ENCODE measurements at regions not wholly inside any gene's neighbourhood (a gene's known extent, or its start where the extent isn't known, plus 50 kb on each side); places are given as distances from the start of the nearest gene placed in this dataset.
"Not testable (repeated sequence)": the region's sequence is repeated elsewhere in the genome, so short reads cannot be mapped to it uniquely, and the experiment has no call there.

DNA sequence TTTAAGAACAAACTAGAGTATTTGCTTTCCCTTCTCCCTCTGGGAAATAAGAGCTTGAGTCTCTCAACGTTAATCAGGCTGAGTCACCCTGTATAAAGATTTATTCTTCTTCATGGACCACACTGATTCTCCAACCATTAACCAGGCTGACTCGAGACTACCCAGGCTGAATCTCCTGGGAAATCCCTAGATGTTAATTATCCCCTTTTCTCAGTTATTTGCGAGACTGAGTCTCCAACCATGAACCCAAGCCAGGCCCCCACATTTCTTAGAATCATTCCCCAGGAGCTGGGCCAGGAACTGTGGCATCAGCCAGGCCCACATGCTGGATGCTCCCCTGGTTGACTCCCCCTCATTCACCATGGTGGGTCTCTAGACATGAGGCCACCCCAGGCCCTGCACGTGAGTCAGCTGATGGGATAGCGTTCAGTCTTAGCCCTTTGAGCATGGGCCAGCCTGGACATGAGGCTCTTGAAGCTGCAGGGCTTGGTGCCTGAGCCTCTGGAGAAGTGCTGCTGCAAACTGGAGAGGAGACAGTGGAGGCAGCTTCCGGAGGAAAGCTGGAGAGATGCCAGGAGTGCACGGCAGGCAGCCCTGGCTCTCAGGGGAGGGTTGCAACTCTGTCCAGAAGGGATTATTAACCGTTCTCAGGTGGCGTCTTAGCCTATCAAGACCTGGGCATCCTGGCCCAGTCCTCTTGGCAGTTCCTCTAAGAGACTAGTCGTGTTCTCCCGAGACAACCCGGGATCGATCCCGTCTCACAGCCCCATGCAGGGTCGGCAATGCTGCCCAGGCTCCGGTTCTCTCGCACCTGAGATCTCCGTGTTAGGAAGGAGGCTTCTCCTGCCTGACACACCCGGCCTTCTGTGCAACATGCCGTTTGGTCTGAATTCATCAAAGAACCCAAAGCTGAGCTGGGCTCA lies 296.6 kb downstream of the ADGRD1 start:
- ATAC-seq = no peak

DNA sequence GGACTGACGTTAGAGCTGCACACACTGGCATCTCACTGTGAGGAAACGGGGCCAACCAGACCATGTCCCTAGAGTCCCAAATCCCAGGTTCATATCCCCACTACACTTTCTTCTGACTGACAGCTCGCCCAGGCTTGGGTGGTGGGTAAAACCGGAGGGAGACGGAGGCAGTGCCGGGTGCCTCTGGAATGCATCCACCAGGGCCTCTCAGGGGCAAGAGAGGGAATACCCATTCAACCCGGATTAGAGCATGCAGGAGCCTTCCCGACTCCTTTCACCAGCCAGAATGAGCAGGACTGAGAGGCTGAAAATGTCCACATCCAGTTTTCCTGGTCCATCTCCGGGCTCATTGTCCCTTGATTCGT lies 297.2 kb downstream of the ADGRD1 start:
- DNase-seq (no peak), ATAC-seq (no peak)

More for the DNA sequence above, 296.6 kb downstream of the ADGRD1 start:
- no peak for DNase-seq

GRCh38 chr12:131251336-131252101 lies 297.8 kb downstream of the ADGRD1 start:
- no peak for DNase-seq
- no peak for ATAC-seq

- ATAC-seq (no peak), DNase-seq (no peak)
These were observed 299.8 kb downstream of the ADGRD1 start for GRCh38 chr12:131253376-131254026.

- no peak for DNase-seq
- ATAC-seq = no peak
These were observed 300.7 kb downstream of the ADGRD1 start for GRCh38 chr12:131254374-131254773.

DNA sequence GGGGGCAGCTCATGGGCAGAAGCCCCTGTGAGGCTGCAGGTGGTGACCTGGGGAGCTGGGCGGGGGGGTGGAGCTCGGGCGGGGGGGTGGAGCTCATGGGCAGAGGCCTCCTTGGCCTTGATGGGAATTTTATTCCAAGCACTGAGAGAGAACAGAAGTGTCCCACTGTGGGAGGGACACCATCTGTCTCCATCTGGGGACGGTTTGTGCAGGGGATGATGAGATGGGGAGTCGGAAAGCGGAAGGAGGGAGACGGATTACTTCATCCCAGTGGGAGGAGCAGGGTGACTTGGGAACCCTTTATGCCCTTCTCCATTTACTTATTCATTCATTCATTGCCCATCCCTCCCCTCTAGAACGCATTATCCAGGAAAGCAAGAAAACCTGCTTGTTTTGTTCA lies 304.7 kb downstream of the ADGRD1 start:
- DNase-seq = no peak
- ATAC-seq = no peak

GRCh38 chr12:131260251-131260905 lies 306.7 kb downstream of the ADGRD1 start:
- DNase-seq (no peak), ATAC-seq (no peak)

DNA sequence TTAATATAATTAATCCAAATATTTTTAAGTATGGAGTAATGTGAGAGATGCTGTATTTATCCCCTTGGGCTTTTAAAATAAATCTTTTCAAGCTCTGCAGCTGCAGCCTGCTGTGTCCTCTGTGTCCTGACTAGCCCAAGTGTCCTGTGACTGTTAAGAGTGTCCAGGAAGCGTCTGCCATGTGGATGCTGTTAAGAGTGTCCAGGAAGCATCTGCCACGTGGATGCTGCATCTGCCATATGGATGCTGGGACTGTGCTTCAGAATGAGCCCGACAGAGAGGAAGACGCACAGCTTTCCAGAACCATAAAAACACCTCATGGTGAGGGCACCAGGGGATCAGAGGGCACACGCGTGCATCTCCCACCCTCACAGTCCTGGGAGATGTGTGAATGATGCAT lies 307.2 kb downstream of the ADGRD1 start:
- no peak for ATAC-seq
- no peak for DNase-seq

- DNase-seq (no peak), ATAC-seq (no peak)
These were observed 308.2 kb downstream of the ADGRD1 start for GRCh38 chr12:131261906-131262305.

DNA sequence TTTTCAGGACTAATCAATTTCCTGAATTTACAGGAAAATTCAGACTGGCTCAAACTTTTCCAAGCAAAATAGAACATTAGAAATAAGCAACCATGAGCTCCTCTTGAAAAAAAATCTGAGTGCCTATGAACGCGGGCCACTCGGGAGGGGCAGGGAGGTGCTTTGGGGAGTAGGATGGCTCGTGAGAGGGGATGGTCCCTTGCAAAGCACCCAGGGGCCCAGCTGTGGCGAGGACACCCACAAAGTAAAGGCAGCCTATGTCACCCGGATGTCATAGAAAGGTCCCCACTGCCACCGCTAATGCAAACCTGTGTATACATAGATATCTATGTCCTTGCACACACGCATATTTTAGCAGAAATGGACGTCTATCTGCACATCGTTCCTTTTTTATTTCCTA lies 309.9 kb downstream of the ADGRD1 start:
- DNase-seq (no peak), ATAC-seq (no peak)

- ATAC-seq (no peak), DNase-seq (no peak)
These were observed 310.9 kb downstream of the ADGRD1 start for GRCh38 chr12:131264635-131265034.

- ATAC-seq (no peak), DNase-seq (no peak)
These were observed 313.1 kb downstream of the ADGRD1 start for GRCh38 chr12:131266591-131267467.

DNA sequence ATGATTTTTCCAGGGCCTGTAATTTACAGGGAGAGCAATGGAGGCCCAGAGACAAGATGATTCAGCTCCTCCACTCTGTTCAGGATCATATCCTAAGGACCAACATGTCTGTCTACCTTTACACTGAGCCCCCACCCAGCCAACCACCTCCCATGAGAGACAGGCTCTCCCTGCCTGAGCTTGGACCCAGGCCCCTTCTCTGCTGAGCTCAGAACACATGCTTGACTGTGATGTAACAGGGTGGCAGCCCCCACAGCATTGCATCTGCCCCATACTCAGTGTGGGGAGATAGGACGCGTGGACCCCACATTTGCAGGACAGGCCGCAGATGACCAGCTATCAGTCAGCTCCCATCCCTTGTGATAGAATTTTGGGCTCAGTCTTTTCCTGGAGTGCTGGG lies 313.9 kb downstream of the ADGRD1 start:
- ATAC-seq (no peak), DNase-seq (no peak)

GRCh38 chr12:131268123-131268522 lies 314.4 kb downstream of the ADGRD1 start:
- not testable (repeated sequence) for ATAC-seq, DNase-seq

DNA sequence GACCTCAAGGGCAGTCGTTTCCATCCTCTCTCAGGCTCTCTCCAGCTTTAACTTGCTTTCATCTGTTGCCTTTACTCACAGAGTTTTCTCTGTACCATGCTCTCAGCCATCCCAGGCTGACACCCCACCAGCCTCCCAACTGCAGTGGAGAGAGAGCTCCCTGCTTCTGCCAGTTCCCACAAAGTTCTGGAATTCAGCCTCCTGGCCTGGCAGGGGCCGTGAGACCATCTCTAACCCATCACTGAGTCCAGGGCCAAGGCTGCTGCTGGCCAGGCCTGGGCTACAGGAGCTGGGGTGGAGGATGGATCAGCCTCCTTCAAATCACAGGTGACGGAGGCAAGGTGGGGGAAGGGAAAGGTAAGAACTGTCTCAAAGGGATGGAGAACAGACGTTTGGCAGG lies 314.9 kb downstream of the ADGRD1 start:
- not testable (repeated sequence) for ATAC-seq, DNase-seq

DNA sequence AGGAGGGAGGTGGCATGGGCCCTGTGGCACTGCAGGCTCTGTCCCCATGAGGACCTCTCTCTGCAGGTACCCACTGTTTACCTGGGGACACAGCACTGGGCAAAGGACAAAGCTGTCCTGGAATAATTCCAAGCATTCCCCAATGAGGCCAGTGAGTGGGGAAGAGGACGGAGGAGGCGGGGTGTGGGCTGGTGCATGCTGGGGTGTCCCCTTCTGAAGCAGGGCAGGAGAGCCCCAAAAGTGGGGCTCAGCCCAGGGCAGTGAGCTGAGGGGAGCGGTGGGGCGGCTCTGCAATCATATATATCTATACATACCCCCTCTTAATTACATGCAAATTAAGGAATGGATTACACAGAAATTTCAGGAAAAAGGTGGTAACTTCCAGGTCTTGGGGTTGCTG lies 315.8 kb downstream of the ADGRD1 start:
- DNase-seq (no peak), ATAC-seq (no peak)

DNA sequence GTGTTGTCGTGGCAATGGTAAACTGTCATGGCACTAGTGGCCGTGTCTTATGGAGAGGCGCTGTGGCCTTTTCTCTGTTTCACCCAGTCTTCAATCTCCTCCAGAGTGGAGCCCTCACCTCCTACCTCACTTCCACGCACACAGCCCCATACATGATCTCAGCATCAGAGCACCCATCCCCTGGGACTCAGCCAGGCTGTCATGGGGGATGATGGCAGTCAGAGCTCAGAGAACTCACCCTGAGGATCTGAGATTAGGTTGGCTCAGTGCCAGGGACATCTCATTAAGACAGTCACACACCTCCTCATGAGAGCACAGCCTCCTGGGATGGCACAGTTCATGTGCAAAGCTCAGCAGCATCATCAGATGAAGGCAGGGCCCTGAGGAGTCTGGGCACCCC lies 316.3 kb downstream of the ADGRD1 start:
- ATAC-seq, DNase-seq: not testable (repeated sequence)

GRCh38 chr12:131271724-131272123 lies 318.0 kb downstream of the ADGRD1 start:
- ATAC-seq = no peak
- no peak for DNase-seq

- not testable (repeated sequence) for DNase-seq
These were observed 318.6 kb downstream of the ADGRD1 start for GRCh38 chr12:131272283-131272814.

GRCh38 chr12:131273291-131273845 lies 319.7 kb downstream of the ADGRD1 start:
- DNase-seq = no peak
- no peak for ATAC-seq

More at GRCh38 chr12:131272283-131272814, 318.6 kb downstream of the ADGRD1 start:
- ATAC-seq = not testable (repeated sequence)

Data from stimulated activated naive CD8-positive, alpha-beta T cell treated with anti-CD3 and anti-CD28 coated beads, Interleukin-15, Interleukin-2, amounts not matched to agents 100 U/mL and 50 U/mL, for 24 hours (primary cell).